Endometrial microvascular endothelial cells (primary cell): ENCODE measurements at regions not wholly inside any gene's neighbourhood (a gene's known extent, or its start where the extent isn't known, plus 50 kb on each side); places are given as distances from the start of the nearest gene placed in this dataset.

Experiments
- in situ Hi-C: cut with HindIII; loops from 2 replicates; pipeline ENCODE4 v1.10.0; 2017; ENCODE audit warnings: low sequenced_read_pairs, low pct_unique_long_range_greater_than_20kb; ENCODE audit errors: inconsistent ontology term

DNA sequence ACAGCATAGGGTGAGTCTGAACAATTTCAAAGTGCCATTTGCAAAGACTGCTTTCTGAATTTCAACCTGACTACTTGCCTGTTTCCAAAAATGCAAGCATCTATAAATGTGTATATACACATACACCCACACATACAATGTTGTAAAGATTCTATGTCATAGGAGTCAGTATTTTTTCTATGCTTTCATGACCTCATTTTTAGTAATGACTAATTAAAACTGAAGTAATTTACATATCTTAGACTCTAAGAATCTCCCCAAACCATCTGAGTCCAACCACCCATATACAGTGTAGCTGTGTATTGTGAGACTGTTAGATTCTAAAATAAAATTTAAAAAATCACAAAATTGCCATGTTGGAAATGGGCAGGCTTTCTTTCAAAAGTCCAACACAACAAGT lies 162.0 kb upstream of the STK17B start:
- in situ Hi-C loops, result no loop called here

DNA sequence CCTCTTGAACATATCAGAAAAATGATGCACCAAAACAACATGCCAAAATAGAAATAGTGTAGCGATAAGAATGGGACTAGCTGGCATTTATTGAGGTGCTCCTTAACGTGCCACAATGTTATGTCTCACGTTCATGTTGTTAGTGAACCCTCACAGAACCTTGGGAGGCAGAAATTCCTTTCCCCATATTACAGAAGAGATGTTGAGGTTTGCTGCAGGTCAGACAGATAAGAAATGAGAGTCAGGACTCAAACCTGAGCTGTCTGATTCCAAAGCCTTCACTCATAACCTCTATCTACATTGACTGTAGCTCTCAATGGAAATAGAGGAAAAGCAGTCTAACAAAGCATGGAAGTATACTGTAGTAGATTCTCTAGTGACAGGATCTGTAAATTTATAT lies 163.3 kb upstream of the STK17B start:
- in situ Hi-C loops, result no loop called here

GRCh38 chr2:196335221-196335634 lies 163.8 kb upstream of the STK17B start:
- in situ Hi-C loops, result no loop called here

DNA sequence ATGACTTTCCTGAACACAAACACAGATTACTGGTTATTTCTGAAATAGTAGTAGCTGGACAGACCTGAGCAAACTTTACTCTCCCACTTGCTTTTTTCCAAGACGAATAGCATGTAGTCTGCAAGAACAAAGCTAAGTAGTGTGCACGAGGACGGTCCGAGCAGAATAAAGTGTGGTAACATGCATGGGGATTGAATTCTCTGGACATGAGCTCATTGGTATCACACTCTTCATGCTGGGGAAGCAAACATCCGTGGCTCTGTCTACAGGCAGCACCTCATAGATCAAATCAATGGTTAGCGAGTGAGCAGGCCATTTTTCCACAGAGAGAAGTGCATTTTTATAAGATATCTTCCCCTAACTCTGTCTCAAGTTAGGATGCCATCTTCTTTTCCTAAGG lies 164.8 kb upstream of the STK17B start:
- in situ Hi-C loops, result no loop called here

- in situ Hi-C loops, result no loop called here
These were observed 165.3 kb upstream of the STK17B start for GRCh38 chr2:196336715-196337114.

- in situ Hi-C loops, result no loop called here
These were observed 166.0 kb upstream of the STK17B start for GRCh38 chr2:196337208-196337953.

DNA sequence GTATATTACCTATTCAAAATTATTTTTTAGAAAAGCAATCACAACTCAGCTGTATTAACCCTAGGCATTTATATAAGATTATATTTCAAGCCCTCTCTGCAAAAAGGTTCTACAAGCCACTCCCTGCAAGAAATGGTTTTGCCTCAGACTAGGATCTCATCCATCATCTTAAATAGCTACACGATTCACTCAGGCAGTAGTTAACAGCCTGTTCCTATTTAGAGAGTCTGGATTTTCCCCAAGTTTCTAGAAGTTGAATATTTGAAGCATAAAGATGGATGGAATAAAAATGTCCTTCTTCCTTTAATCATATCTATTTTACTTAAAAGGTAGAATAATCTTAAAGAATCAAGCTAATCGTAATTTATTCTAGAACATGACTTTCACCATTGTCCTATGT lies 167.1 kb upstream of the STK17B start:
- in situ Hi-C loops, result no loop called here

- in situ Hi-C loops, result no loop called here
These were observed 170.0 kb upstream of the STK17B start for GRCh38 chr2:196341277-196341841.

GRCh38 chr2:196344397-196344796 lies 173.0 kb upstream of the STK17B start:
- in situ Hi-C loops, result no loop called here

GRCh38 chr2:196353717-196354116 lies 182.3 kb upstream of the STK17B start:
- in situ Hi-C loops, result no loop called here

- in situ Hi-C loops, result no loop called here
These were observed 182.8 kb upstream of the STK17B start for GRCh38 chr2:196354186-196354585.

DNA sequence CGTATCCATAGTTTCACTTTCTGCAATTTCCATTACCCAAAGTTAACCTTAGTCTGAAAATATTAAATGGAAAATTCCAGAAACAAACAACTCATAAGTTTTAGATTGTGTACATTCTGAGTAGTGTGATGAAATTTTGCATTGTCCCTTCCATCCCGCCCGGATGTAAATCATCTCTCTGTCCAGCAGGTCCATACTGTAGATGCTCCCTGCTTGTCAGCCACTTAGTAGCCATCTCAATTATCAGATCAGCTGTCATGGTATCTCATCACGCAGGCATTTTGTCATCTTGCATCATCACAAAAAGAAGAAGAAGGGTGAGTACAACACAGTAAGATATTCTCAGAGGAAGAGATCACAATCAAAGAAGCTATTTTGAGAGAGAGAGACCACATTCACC lies 185.0 kb upstream of the STK17B start:
- in situ Hi-C loops, result no loop called here

DNA sequence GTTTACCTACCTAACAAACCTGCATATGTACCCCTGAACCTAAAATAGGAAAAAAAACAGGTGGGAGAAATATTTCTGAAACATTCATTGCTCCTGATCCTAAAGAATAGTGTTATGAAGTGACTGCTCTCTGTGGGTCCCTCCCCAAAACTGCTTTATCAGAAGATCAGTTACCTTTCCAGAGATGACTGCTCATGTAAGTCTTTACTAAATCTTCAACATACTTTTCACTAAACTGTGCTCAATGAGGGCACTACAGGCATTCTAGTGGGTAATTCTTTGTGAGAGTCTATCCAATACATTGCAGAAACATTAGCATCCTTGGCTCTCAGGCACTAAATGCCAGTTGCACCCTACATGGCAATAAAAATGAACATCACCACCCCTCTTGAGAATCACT lies 189.3 kb upstream of the STK17B start:
- in situ Hi-C loops, result no loop called here

GRCh38 chr2:196361606-196362326 lies 190.4 kb upstream of the STK17B start:
- in situ Hi-C loops, result no loop called here

DNA sequence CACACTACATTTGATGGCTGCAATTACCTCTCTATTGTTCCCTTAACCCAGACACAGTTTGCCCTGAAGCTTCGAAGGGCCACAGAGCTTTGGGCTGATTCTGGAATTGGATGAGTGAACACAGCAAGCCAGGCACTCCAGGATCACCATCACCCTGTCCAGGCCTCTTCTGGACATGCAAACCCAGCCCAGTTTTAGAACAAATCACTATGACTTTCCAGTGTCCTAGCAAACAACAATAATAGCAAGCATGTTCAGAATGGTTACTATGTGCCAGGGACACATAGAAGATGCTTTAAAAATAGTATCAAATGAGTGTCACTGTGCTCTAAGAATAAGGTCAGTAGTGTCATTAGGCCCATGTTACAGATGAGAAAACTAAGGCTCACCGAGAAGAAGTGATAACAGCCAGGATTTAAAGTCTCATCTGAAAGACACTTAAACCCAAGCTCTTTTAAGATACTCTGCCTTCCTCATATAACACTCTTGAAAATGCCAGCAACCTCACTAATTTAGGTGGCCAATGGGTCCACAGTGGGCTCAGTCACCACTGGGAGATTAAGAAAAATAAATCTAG lies 191.7 kb upstream of the STK17B start:
- in situ Hi-C loops, result no loop called here

GRCh38 chr2:196365145-196365544 lies 193.8 kb upstream of the STK17B start:
- in situ Hi-C loops, result no loop called here

GRCh38 chr2:196365923-196366322 lies 194.5 kb upstream of the STK17B start:
- in situ Hi-C loops, result no loop called here

GRCh38 chr2:196367633-196368032 lies 196.3 kb upstream of the STK17B start:
- in situ Hi-C loops, result no loop called here

DNA sequence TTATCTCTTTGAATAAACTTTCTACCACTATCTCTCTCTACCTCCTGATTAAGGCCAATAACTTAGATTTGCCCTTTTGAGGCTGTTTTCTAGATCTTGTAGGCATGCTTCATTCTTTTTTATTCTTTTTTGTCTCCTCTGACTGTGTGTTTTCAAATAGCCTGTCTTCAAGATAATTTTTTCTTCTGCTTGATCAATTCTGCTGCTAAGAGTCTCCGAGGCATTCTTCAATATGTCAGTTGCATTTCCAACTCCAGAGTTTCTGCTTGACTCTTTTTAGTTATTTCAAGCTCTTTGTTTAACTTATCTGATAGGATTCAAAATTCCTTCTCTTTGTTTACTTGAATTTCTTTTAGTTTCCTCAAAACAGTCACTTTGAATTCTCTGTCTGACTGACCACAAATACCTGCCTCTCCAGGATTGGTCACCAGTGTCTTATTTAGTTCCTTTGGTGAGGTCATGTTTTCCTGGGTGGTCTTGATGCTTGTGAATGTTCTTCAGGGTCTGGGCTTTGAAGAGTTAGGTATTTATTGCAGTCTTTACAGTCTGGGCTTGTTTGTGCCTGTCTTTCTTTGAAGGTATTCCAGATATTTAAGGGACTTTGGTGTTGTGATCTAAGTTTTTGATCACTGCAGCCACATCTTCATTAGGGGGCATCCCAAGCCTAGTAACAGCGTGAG lies 197.3 kb upstream of the STK17B start:
- in situ Hi-C loops, result no loop called here
